Glomerular endothelial cell (primary cell): ENCODE measurements at regions not wholly inside any gene's neighbourhood (a gene's known extent, or its start where the extent isn't known, plus 50 kb on each side); places are given as distances from the start of the nearest gene placed in this dataset.
A peak's percentile ranks its signal among the peaks of the same experiment; 100 is the strongest.

ENCODE experiments used
- DNase-seq: peaks from one replicate; pipeline ENCODE4 v3.0.0-alpha.2; 2011; ENCODE audit warnings: low read depth, low spot score; ENCODE audit errors: extremely low read depth

GRCh38 chr17:68812876-68813584, 142.2 kb downstream of the ABCA8 start:
- no peak for DNase-seq

- DNase-seq: no peak
These were observed 146.0 kb downstream of the ABCA8 start for GRCh38 chr17:68809148-68809547.

GRCh38 chr17:68807998-68808772, 147.0 kb downstream of the ABCA8 start:
- DNase-seq: no peak

GRCh38 chr17:68805609-68806008, 149.6 kb downstream of the ABCA8 start:
- DNase-seq: no peak

GRCh38 chr17:68804777-68805520, 150.2 kb downstream of the ABCA8 start:
- no peak for DNase-seq

- no peak for DNase-seq
These were observed 151.8 kb downstream of the ABCA8 start for GRCh38 chr17:68803164-68803929.

GRCh38 chr17:68801335-68802247, 153.6 kb downstream of the ABCA8 start:
- DNase-seq: no peak

- no peak for DNase-seq
These were observed 154.4 kb downstream of the ABCA8 start for GRCh38 chr17:68800751-68801150.

- DNase-seq: peak; percentile 36
These were observed 160.4 kb downstream of the ABCA8 start for GRCh38 chr17:68794636-68795434.

GRCh38 chr17:68792873-68793272, 162.3 kb downstream of the ABCA8 start:
- no peak for DNase-seq

GRCh38 chr17:68792042-68792685, 163.0 kb downstream of the ABCA8 start:
- DNase-seq: no peak

GRCh38 chr17:68790931-68791330, 164.3 kb downstream of the ABCA8 start:
- DNase-seq: no peak

GRCh38 chr17:68790492-68790891, 164.7 kb downstream of the ABCA8 start:
- no peak for DNase-seq

- DNase-seq: no peak
These were observed 165.8 kb downstream of the ABCA8 start for GRCh38 chr17:68789203-68789962.

- no peak for DNase-seq
These were observed 169.4 kb downstream of the ABCA8 start for GRCh38 chr17:68785565-68786486.

GRCh38 chr17:68784431-68784830, 170.8 kb downstream of the ABCA8 start:
- no peak for DNase-seq

- DNase-seq: no peak
These were observed 171.3 kb downstream of the ABCA8 start for GRCh38 chr17:68783861-68784260.
